Endothelial cell (in vitro differentiated cells): ENCODE measurements at regions not wholly inside any gene's neighbourhood (a gene's known extent, or its start where the extent isn't known, plus 50 kb on each side); places are given as distances from the start of the nearest gene placed in this dataset.
"Not testable (repeated sequence)": the region's sequence is repeated elsewhere in the genome, so short reads cannot be mapped to it uniquely, and the experiment has no call there.

Experiments
- DNase-seq: peaks from one replicate; pipeline ENCODE4 v3.0.0; 2021; ENCODE audit warnings: low spot score
- H3K27ac Mint-ChIP-seq: one replicate; pipeline ENCODE4 v1.8.0; 2021; ENCODE audit warnings: mixed read lengths, inconsistent platforms; ENCODE audit not compliant: unreplicated experiment
- H3K27me3 Mint-ChIP-seq: one replicate; pipeline ENCODE4 v1.8.0; 2021; ENCODE audit warnings: mild to moderate bottlenecking, moderate library complexity, mixed read lengths, inconsistent platforms; ENCODE audit not compliant: unreplicated experiment
- H3K36me3 Mint-ChIP-seq: one replicate; pipeline ENCODE4 v1.8.0; 2021; ENCODE audit warnings: mild to moderate bottlenecking, low read depth, mixed read lengths, inconsistent platforms; ENCODE audit not compliant: unreplicated experiment
- H3K4me1 Mint-ChIP-seq: one replicate; pipeline ENCODE4 v1.8.0; 2021; ENCODE audit warnings: mild to moderate bottlenecking, mixed read lengths, inconsistent platforms; ENCODE audit not compliant: unreplicated experiment
- H3K4me3 Mint-ChIP-seq: one replicate; pipeline ENCODE4 v1.8.0; 2021; ENCODE audit warnings: mild to moderate bottlenecking, mixed read lengths, inconsistent platforms; ENCODE audit not compliant: unreplicated experiment
- H3K9me3 Mint-ChIP-seq: one replicate; pipeline ENCODE4 v1.8.0; 2021; ENCODE audit warnings: mixed read lengths, inconsistent platforms; ENCODE audit not compliant: unreplicated experiment
- TF ChIP-seq, protein P1 (sequence below): fragments of 200-600 bp; sonication (generic); IDR thresholded peaks from one replicate; pipeline ENCODE4 v1.5.0; 2021; ENCODE audit warnings: antibody characterized with exemption; ENCODE audit not compliant: unreplicated experiment

DNA sequence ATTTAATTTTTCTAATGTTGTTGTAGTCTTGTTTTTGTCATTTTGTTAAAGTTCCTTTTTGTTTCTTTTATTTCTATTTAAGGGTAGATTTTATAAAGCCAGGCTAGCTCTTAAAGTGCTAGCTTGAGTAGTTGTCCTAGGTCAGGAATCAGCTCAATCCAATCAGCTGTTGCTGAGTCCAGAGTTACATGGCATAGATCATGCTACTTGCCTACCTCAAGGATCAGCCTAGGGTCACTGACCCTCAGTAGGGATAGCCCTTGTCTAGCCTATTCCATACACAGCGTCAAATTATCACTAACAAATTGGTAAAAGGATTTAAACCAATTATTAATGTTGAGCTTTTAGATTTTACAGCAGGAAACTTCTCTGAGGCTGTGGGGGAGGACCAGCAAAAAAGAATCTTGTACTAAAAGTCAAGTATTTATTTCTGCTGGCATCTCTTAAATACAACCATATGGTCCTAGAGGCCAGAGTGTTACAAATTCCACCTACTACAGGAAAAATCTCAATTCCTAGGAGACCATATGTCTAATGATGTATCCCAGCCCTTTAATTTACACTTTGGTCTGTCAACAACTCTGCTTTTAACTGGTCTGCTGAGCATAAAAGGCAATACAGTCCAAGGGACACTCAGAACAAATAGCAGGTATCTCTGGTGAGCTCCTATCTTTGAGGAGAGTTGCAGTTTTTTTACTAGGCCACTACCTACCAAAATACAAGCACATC is 138.3 kb upstream of the PTPRG start:
- Mint-ChIP-seq H3K4me1 (no peaks in the 10 kb centered on the region), H3K27ac (no peak overlapping the region)
- TF ChIP-seq, protein P1, sequence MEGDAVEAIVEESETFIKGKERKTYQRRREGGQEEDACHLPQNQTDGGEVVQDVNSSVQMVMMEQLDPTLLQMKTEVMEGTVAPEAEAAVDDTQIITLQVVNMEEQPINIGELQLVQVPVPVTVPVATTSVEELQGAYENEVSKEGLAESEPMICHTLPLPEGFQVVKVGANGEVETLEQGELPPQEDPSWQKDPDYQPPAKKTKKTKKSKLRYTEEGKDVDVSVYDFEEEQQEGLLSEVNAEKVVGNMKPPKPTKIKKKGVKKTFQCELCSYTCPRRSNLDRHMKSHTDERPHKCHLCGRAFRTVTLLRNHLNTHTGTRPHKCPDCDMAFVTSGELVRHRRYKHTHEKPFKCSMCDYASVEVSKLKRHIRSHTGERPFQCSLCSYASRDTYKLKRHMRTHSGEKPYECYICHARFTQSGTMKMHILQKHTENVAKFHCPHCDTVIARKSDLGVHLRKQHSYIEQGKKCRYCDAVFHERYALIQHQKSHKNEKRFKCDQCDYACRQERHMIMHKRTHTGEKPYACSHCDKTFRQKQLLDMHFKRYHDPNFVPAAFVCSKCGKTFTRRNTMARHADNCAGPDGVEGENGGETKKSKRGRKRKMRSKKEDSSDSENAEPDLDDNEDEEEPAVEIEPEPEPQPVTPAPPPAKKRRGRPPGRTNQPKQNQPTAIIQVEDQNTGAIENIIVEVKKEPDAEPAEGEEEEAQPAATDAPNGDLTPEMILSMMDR = no peak

DNA sequence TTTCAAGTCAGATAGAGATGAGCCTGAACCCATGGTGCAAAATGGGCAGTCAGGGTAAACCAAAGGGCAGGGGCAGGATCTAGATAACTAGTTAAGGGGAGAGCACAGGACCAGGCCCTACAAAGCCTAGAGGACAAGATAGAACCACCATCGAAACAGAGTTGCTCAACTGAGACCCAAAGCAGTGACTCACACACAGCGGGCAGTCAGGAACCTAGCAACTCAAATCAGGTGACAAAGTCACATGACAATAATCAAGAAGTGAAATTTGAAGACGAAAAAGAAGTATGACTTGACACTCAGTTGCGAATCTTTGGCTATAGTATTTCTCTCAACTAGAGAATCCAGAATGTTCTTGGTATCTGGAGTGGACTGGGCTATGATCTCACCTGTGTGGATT is 136.0 kb upstream of the PTPRG start:
- H3K27me3 Mint-ChIP-seq = no peaks in the 10 kb centered on the region
- H3K4me1 Mint-ChIP-seq = no peaks in the 10 kb centered on the region

More for the DNA sequence above, 138.3 kb upstream of the PTPRG start:
- no peaks in the 10 kb centered on the region for H3K27me3 Mint-ChIP-seq
- no peak for DNase-seq
- no peaks in the 10 kb centered on the region for H3K36me3 Mint-ChIP-seq
- H3K4me3 Mint-ChIP-seq = no peak overlapping the region
- H3K9me3 Mint-ChIP-seq = no peaks in the 10 kb centered on the region

DNA sequence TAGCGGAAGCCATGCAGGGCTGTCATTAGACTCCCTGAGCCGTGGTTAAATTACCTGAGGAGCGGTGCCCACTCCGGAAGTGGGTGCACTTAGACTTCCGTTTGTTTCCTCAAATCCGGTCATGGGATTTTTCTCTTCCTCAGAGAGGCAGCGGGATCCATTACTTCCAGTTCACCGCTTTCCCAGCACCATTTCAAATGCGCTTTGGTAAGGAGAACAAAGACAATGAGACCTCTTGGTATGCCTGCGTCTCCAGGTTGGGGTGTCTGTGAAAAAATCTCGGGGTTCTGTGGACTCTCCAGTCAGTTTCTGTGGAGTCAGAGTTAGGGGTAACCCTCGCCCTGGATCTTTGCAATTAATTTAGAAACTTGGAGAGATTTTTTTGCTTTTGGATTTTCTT is 132.3 kb upstream of the PTPRG start:
- Mint-ChIP-seq H3K9me3 (no peaks in the 10 kb centered on the region), H3K27ac (no peak overlapping the region), H3K27me3 (peaks cover 2% of the 10 kb centered on the region), H3K4me1 (no peaks in the 10 kb centered on the region), H3K4me3 (no peak overlapping the region), H3K36me3 (no peaks in the 10 kb centered on the region)
- TF ChIP-seq, protein P1 = no peak
- DNase-seq = no peak

More for the DNA sequence above, 136.0 kb upstream of the PTPRG start:
- Mint-ChIP-seq H3K36me3 (no peaks in the 10 kb centered on the region), H3K9me3 (no peaks in the 10 kb centered on the region), H3K4me3 (no peak overlapping the region), H3K27ac (no peak overlapping the region)
- no peak for DNase-seq
- TF ChIP-seq, protein P1 = no peak

DNA sequence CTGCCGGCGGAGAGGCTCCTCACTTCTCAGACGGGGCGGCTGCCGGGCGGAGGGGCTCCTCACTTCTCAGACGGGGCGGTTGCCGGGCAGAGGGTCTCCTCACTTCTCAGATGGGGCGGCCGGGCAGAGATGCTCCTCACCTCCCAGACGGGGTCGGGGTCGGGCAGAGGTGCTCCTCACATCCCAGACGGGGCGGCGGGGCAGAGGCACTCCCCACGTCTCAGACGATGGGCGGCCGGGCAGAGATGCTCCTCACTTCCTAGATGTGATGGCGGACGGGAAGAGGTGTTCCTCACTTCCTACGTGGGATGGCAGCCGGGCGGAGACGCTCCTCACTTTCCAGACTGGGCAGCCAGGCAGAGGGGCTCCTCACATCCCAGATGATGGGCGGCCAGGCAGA is 126.5 kb upstream of the PTPRG start:
- H3K27ac Mint-ChIP-seq, H3K4me1 Mint-ChIP-seq, H3K4me3 Mint-ChIP-seq, H3K36me3 Mint-ChIP-seq, H3K27me3 Mint-ChIP-seq, H3K9me3 Mint-ChIP-seq, DNase-seq: not testable (repeated sequence)

DNA sequence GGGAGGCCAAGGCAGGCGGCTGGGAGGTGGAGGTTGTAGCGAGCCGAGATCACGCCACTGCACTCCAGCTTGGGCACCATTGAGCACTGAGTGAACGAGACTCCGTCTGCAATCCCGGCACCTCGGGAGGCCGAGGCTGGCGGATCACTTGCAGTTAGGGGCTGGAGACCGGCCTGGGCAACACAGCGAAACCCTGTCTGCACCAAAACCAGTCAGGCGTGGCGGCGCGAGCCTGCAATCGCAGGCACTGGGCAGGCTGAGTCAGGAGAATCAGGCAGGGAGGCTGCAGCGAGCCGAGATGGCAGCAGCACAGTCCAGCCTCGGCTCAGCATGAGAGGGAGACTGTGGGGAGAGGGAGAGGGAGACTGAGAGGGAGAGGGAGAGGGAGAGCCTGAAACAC is 126.0 kb upstream of the PTPRG start:
- H3K4me1 Mint-ChIP-seq, H3K27ac Mint-ChIP-seq, H3K27me3 Mint-ChIP-seq, H3K36me3 Mint-ChIP-seq, DNase-seq, H3K9me3 Mint-ChIP-seq, H3K4me3 Mint-ChIP-seq: not testable (repeated sequence)

DNA sequence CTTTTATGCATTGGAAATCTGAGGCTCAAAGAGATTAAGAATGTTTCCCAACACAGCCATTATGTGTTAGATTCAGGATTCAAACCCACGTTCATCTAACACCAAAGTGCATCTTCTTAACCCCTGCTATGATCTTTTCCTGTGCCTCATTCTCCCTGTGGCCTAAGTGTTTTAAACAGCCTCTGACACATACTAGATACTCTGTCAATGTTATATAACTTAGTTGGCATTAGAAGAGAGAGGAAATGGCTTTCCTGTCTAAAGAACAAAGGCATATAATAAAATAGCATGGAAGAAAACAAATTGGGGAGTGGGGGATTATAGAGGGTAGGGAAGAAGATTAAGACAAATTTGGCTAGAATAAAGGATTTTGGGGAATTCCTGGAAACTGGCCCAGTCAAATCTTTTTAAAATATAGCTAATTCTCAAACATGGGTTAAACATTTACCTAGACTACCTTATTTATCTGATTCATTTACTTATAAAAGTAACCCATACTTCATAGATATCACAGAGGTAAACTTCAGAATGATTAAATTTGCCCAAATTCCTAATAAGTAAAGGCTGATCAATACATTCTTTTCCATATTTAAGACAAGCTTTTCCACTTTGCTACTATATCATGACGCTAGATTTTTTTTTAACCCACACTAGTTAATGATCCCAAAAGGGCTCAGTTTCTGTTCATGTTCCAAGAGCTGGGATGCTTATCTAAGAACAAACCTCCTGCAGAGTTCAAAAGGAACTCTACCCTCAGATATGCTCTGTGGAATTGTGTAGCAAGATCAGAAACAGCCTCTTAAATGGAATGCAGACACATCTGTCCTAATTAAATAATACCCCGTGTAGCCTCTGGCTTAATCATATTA is 122.9 kb upstream of the PTPRG start:
- Mint-ChIP-seq H3K27me3 (peaks cover 4% of the 10 kb centered on the region), H3K36me3 (no peaks in the 10 kb centered on the region), H3K9me3 (no peaks in the 10 kb centered on the region), H3K4me1 (no peaks in the 10 kb centered on the region), H3K4me3 (no peak overlapping the region), H3K27ac (no peak overlapping the region)
- no peak for DNase-seq
- TF ChIP-seq, protein P1 = no peak
